Gastroesophageal sphincter (tissue), 4 donors: ENCODE measurements at regions not wholly inside any gene's neighbourhood (a gene's known extent, or its start where the extent isn't known, plus 50 kb on each side); places are given as distances from the start of the nearest gene placed in this dataset.
A peak's percentile ranks its signal among the peaks of the same experiment; 100 is the strongest.
"Not testable (repeated sequence)": the region's sequence is repeated elsewhere in the genome, so short reads cannot be mapped to it uniquely, and the experiment has no call there.

ENCODE experiments used
- ATAC-seq: fragments of 150-250 bp; one replicate; pipeline ENCODE4 v1.9.1; 2016; ENCODE audit warnings: mild to moderate bottlenecking, moderate library complexity
- H3K27ac ChIP-seq, 4 donors: fragments of 200-600 bp; sonication (generic) in 3 of 4; 1 replicate in 3 of 4; 2 replicates in 1 of 4; pipeline ENCODE4 v1.5.1; 2016 to 2019
- H3K27me3 ChIP-seq: fragments of 200-600 bp; sonication (generic); one replicate; pipeline ENCODE4 v1.5.1; 2019
- H3K36me3 ChIP-seq, 2 donors: fragments of 200-600 bp; sonication (generic); one replicate each; pipeline ENCODE4 v1.5.1; 2019; ENCODE audit warnings: control low read depth in 1 of 2
- H3K4me1 ChIP-seq, 3 donors: fragments of 200-600 bp; sonication (generic); 1 replicate in 2 of 3; 2 replicates in 1 of 3; pipeline ENCODE4 v1.5.1; 2016 to 2019; ENCODE audit warnings: control low read depth in 2 of 3
- H3K4me3 ChIP-seq, 2 donors: fragments of 200-600 bp; sonication (generic); one replicate each; pipeline ENCODE4 v1.5.1; 2019; ENCODE audit warnings: mild to moderate bottlenecking in 1 of 2, moderate library complexity in 1 of 2
- H3K9me3 ChIP-seq, 3 donors: fragments of 200-600 bp; sonication (generic); one replicate each; pipeline ENCODE4 v1.5.1; 2017 to 2019; ENCODE audit warnings: control low read depth in 2 of 3
- CTCF ChIP-seq, 4 experiments: fragments of 200-600 bp in 2 of 4; fragments of 450-650 bp in 2 of 4; sonication (generic) in 1 of 4; IDR thresholded peaks; one replicate each; pipeline ENCODE4 v1.5.1; 2017 to 2019; ENCODE audit warnings: antibody characterized with exemption in 4 of 4, mild to moderate bottlenecking in 2 of 4, moderate library complexity in 2 of 4
- EP300 ChIP-seq: sonication (generic); formaldehyde crosslinking; IDR thresholded peaks from one replicate; pipeline ENCODE4 v1.6.1; 2017; ENCODE audit warnings: antibody characterized with exemption, mild to moderate bottlenecking
- POLR2A ChIP-seq, 2 donors: fragments of 450-650 bp; IDR thresholded peaks; one replicate each; pipeline ENCODE4 v1.6.1; 2017; ENCODE audit warnings: antibody characterized with exemption in 2 of 2, mild to moderate bottlenecking in 2 of 2, moderate library complexity in 1 of 2
- POLR2AphosphoS5 ChIP-seq: sonication (generic); formaldehyde crosslinking; IDR thresholded peaks from one replicate; pipeline ENCODE4 v1.6.1; 2017; ENCODE audit warnings: antibody characterized with exemption
- WGBS, 2 donors: methylation state at CpG; one replicate each; pipeline ENCODE4 v1.1.5; 2018; ENCODE audit warnings: low coverage in 1 of 2; 5-methylcytosine and 5-hydroxymethylcytosine counted together

- ATAC-seq: no peak
- Histone ChIP-seq H3K4me1 (peaks cover 0 to 7% (median 0%) of the 10 kb centered on the region in 3 donors), H3K27me3 (no peaks in the 10 kb centered on the region), H3K4me3 (no peak overlapping the region), H3K27ac (no peak overlapping the region), H3K9me3 (no peaks in the 10 kb centered on the region), H3K36me3 (no peaks in the 10 kb centered on the region)
- TF ChIP-seq POLR2A (IDR thresholded peaks at IDR 0.05) (no peak), POLR2AphosphoS5 (no peak), EP300 (no peak)
- 91 to 100% methylated on average over 1 of the region's 1 CpG for WGBS, 2 donors
Measured at GRCh38 chr3:152587861-152588260, 247.1 kb upstream of the P2RY1 start.

GRCh38 chr3:152589644-152590043 is 245.3 kb upstream of the P2RY1 start:
- Histone ChIP-seq H3K27me3 (no peaks in the 10 kb centered on the region), H3K4me1 (no peaks in the 10 kb centered on the region), H3K4me3 (no peak overlapping the region), H3K27ac (no peak overlapping the region), H3K36me3 (no peaks in the 10 kb centered on the region), H3K9me3 (no peaks in the 10 kb centered on the region)
- ATAC-seq: no peak
- WGBS, 2 donors: 60 to 63% methylated on average over 2 of the region's 2 CpGs
- TF ChIP-seq POLR2A (IDR thresholded peaks at IDR 0.05): no peak
- TF ChIP-seq EP300: no peak
- TF ChIP-seq CTCF (IDR thresholded peaks at IDR 0.05): no peak
- no peak for TF ChIP-seq POLR2AphosphoS5

DNA sequence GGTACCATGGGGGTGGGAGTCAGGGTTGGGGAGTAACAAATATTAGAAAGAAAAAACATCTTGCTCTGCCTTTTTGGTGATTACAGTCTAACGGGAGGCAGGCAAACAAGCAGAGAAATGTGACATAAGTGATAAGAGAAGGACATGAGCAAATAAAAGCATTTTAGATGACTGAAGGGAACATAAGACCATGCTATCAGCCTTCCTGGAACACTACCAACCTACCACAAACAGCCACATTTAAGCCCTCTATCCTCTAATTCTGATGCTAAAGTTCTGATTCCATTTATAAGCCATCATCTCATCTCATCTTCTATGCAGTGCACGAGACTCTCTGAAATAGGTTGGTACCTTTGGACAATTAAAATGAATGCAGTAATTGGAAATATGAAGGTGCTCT is 243.4 kb upstream of the P2RY1 start:
- Histone ChIP-seq H3K27ac (no peak overlapping the region), H3K27me3 (no peaks in the 10 kb centered on the region), H3K9me3 (no peaks in the 10 kb centered on the region), H3K4me3 (no peak overlapping the region), H3K4me1 (peaks cover 0 to 7% (median 3%) of the 10 kb centered on the region in 3 donors), H3K36me3 (no peaks in the 10 kb centered on the region)
- ATAC-seq: no peak
- WGBS, 2 donors: 57 to 77% methylated on average over 2 of the region's 2 CpGs
- TF ChIP-seq EP300: no peak
- no peak for TF ChIP-seq POLR2AphosphoS5
- no peak for TF ChIP-seq CTCF (IDR thresholded peaks at IDR 0.05)
- no peak for TF ChIP-seq POLR2A (IDR thresholded peaks at IDR 0.05)

GRCh38 chr3:152593242-152593641 is 241.7 kb upstream of the P2RY1 start:
- TF ChIP-seq CTCF (IDR thresholded peaks at IDR 0.05) (no peak), POLR2AphosphoS5 (no peak), EP300 (no peak), POLR2A (IDR thresholded peaks at IDR 0.05) (no peak)
- H3K36me3 ChIP-seq: no peaks in the 10 kb centered on the region
- ATAC-seq: no peak
- no peak overlapping the region for H3K4me3 ChIP-seq
- peaks cover 0 to 15% (median 3%) of the 10 kb centered on the region in 3 donors for H3K4me1 ChIP-seq
- H3K9me3 ChIP-seq: no peaks in the 10 kb centered on the region
- no peaks in the 10 kb centered on the region for H3K27me3 ChIP-seq
- peak overlapping the region in 1 of 4 donors; percentile 12 for H3K27ac ChIP-seq

DNA sequence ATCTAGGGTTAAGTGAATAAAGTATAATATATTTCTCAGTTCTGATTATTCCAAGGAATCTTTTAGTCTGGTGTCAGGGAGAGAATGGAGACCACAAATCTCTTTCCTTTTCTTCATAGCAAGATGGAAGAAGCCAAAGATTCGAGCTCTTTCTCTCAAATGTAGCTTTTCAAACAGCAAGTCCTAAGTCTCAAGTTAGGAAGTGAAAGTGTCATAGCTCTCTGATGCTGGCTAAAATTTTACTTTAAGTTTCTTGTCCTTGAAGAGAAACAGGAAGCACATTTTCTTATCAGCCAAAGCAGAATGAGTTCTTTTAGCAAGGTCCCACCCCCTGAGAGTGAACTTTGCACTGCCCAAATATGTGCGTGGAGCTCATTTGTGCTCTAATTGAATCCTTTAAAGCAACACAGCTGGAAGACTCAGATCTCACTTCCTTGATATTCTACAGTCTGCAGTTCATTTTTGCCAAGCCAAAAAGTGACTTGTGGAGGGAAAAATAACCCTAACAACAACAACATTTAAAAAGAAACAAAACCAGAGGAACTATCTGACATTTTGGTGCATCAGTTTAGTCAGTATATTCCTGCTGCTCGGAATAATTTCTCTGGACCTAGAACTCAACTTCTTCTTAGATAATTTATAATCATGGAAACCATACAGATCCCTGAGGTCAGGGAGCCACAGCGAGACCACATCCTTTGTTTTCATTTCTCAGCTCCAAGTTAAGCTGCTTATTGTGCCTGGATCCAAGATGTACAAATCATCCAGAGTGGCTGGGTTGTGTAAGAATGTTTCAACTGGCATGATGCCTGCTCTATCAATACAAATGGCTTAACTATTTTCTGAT is 238.7 kb upstream of the P2RY1 start:
- TF ChIP-seq POLR2AphosphoS5 (peak; percentile 15), POLR2A (IDR thresholded peaks at IDR 0.05) (no peak), CTCF (IDR thresholded peaks at IDR 0.05) (no peak), EP300 (no peak)
- Histone ChIP-seq H3K27me3 (no peaks in the 10 kb centered on the region), H3K36me3 (no peaks in the 10 kb centered on the region), H3K9me3 (no peaks in the 10 kb centered on the region), H3K27ac (peak overlapping the region; percentile 43 to 68 (median 62)), H3K4me1 (peaks cover 0 to 15% (median 3%) of the 10 kb centered on the region in 3 donors), H3K4me3 (peak overlapping the region in 1 of 2 donors; percentile 11)
- WGBS, 2 donors: 8 to 19% methylated on average over 4 of the region's 4 CpGs
- peak; percentile 78 for ATAC-seq

DNA sequence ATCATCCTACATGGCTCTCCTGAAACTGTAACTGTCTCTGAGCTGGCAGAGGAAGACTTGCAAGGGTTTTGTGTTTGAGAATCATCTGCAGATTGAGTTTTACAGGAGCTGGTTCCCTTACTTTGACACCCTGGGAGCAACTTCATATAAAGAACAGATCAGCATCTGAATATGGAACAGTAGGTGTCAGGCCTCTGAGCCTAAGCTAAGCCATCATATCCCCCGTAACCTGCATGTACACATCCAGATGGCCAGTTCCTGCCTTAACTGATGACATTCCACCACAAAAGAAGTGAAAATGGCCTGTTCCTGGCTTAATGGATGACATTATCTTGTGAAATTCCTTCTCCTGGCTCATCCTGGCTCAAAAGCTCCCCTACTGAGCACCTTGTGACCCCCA is 238.1 kb upstream of the P2RY1 start:
- not testable (repeated sequence) for H3K27me3 ChIP-seq, H3K9me3 ChIP-seq, ATAC-seq, H3K4me3 ChIP-seq, H3K36me3 ChIP-seq
- 82% methylated on average over 1 of the region's 1 CpG; no CpG with 5 or more reads in 1 of the 2 donors for WGBS, 2 donors
- H3K27ac ChIP-seq: peak overlapping the region in 3 of 4 donors; percentile 60 to 68 (median 63)
- peaks cover 0 to 15% (median 3%) of the 10 kb centered on the region in 3 donors for H3K4me1 ChIP-seq
